ENCODE measurements at regions not wholly inside any gene's neighbourhood (a gene's known extent, or its start where the extent isn't known, plus 50 kb on each side); places are given as distances from the start of the nearest gene placed in this dataset.

DNA sequence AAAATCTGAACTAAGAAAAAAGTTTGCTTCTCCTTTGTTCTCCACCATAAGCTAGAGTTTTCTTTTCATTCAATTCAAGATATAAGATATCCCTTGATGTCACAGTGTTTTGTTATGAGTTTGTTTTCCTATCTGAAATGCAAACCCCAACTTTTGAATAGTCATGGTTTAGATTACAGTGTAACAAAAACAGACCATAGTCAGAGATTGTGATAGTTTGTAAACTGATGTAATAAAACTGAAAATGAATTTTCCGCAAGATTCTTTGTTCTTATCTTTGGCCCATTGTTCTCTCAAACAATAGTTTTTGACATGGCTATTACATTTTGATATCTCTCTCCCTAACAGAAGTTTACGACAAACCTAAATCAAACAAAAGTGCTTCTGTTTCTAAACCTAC is 121.7 kb upstream of the GADL1 start:
- H3K9me3 Mint-ChIP-seq (ENCODE audit: low read depth): peaks cover 6% of the 10 kb centered on the region
- H3K27ac Mint-ChIP-seq: no peak overlapping the region
- no peaks in the 10 kb centered on the region for H3K4me1 Mint-ChIP-seq (ENCODE audit: low read depth)
- no peak overlapping the region for H3K4me3 Mint-ChIP-seq
- H3K27me3 Mint-ChIP-seq: no peaks in the 10 kb centered on the region
- peaks cover 7% of the 10 kb centered on the region for H3K36me3 Mint-ChIP-seq

DNA sequence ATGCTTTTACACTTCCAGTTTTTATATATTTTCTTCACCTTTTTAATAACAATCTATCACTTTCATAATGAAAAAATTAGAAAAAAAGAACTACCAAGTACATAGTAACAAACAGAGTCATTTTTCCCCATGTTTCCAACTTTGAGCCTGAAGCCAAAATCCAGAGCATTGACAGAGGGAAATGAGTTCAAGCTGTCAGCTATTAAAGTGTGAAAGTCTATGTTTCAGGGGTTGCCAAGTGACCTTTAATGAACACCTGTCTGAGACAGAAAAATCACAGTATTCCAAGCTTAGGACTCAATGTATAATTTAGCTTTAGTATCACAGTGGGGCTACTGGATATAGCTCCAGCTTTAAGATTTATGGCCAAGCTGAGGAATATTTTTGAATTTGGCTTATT is 128.3 kb upstream of the GADL1 start:
- Mint-ChIP-seq H3K4me3 (no peak overlapping the region), H3K9me3 (ENCODE audit: low read depth) (peaks cover 6% of the 10 kb centered on the region), H3K27ac (no peak overlapping the region), H3K27me3 (no peaks in the 10 kb centered on the region), H3K36me3 (peaks cover 7% of the 10 kb centered on the region), H3K4me1 (ENCODE audit: low read depth) (no peaks in the 10 kb centered on the region)

GRCh38 chr3:31025541-31025940 is 131.1 kb upstream of the GADL1 start:
- Mint-ChIP-seq H3K4me3 (no peak overlapping the region), H3K4me1 (ENCODE audit: low read depth) (no peaks in the 10 kb centered on the region), H3K27ac (no peak overlapping the region), H3K36me3 (peaks cover 7% of the 10 kb centered on the region), H3K9me3 (ENCODE audit: low read depth) (peaks cover 13% of the 10 kb centered on the region), H3K27me3 (no peaks in the 10 kb centered on the region)

- H3K27ac Mint-ChIP-seq: no peak overlapping the region
- no peaks in the 10 kb centered on the region for H3K4me1 Mint-ChIP-seq (ENCODE audit: low read depth)
- H3K36me3 Mint-ChIP-seq: peaks cover 7% of the 10 kb centered on the region
- H3K9me3 Mint-ChIP-seq (ENCODE audit: low read depth): peaks cover 13% of the 10 kb centered on the region
- no peaks in the 10 kb centered on the region for H3K27me3 Mint-ChIP-seq
- H3K4me3 Mint-ChIP-seq: no peak overlapping the region
These were observed 132.8 kb upstream of the GADL1 start for GRCh38 chr3:31027191-31027761.

GRCh38 chr3:31027914-31028313 is 133.5 kb upstream of the GADL1 start:
- H3K4me3 Mint-ChIP-seq: no peak overlapping the region
- H3K27ac Mint-ChIP-seq: no peak overlapping the region
- no peaks in the 10 kb centered on the region for H3K27me3 Mint-ChIP-seq
- peaks cover 13% of the 10 kb centered on the region for H3K9me3 Mint-ChIP-seq (ENCODE audit: low read depth)
- H3K36me3 Mint-ChIP-seq: peaks cover 7% of the 10 kb centered on the region
- H3K4me1 Mint-ChIP-seq (ENCODE audit: low read depth): no peaks in the 10 kb centered on the region

DNA sequence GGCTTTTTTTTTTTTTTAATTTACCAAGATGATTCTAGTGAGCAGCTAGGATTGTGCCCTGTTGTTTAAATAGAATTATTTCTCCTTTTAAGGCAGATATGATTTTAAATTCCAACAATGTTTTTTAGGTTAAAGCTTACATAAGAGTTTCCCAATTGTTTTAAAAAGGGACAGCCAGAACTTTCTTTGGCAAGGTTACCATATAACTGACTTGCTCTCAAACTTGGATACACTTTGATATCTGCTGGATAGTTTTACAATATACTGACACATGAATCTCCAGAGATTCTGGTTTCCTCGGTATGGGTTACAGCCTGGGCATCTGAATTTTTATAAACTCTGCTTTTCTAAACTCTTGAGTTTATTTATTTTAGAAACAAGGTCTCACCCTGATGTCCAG is 134.3 kb upstream of the GADL1 start:
- no peak overlapping the region for H3K27ac Mint-ChIP-seq
- peaks cover 13% of the 10 kb centered on the region for H3K9me3 Mint-ChIP-seq (ENCODE audit: low read depth)
- peaks cover 7% of the 10 kb centered on the region for H3K36me3 Mint-ChIP-seq
- H3K4me1 Mint-ChIP-seq (ENCODE audit: low read depth): no peaks in the 10 kb centered on the region
- H3K4me3 Mint-ChIP-seq: no peak overlapping the region
- H3K27me3 Mint-ChIP-seq: no peaks in the 10 kb centered on the region

DNA sequence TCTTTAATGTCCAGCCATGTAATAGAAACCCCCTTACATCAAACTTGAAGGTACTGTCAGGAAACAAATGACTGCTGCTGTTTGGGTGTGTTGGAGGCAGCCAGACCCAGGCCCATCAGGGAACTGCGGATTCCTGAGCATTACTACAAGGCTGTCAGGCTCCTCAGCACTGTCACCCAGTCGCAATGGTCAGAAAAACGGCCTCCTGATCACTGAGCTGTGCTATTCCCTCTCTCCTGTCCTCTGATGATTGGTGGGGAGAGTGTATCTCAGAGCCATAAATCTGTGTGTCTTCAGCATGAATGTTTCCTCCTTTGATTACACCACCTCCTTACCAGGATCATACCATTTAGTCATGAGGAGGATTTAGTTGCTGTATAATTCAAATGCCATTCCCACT is 135.2 kb upstream of the GADL1 start:
- no peaks in the 10 kb centered on the region for H3K4me1 Mint-ChIP-seq (ENCODE audit: low read depth)
- H3K9me3 Mint-ChIP-seq (ENCODE audit: low read depth): peaks cover 13% of the 10 kb centered on the region
- no peaks in the 10 kb centered on the region for H3K27me3 Mint-ChIP-seq
- no peak overlapping the region for H3K4me3 Mint-ChIP-seq
- H3K27ac Mint-ChIP-seq: no peak overlapping the region
- peaks cover 7% of the 10 kb centered on the region for H3K36me3 Mint-ChIP-seq

DNA sequence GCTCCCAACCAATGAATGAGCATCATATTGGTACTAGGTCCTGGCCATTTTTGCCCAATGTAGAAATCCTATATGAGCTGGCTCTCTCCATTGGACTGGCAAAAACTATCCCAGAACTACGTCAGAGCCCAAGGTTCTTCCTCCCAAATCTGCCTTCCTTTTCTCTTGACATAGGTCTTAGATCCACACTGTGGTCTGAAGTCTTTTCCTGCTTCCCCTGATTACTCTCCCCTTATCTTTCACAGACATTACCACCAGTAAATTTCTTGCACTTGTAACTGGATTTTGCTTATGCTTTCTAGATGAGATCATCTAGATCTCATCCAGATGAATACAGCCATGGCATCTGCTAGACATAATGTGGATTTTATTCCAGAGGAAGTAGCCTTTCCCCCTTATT is 141.2 kb upstream of the GADL1 start:
- Mint-ChIP-seq H3K9me3 (ENCODE audit: low read depth) (no peaks in the 10 kb centered on the region), H3K4me3 (no peak overlapping the region), H3K27ac (no peak overlapping the region), H3K27me3 (no peaks in the 10 kb centered on the region), H3K36me3 (peaks cover 3% of the 10 kb centered on the region), H3K4me1 (ENCODE audit: low read depth) (no peaks in the 10 kb centered on the region)

- H3K4me1 Mint-ChIP-seq (ENCODE audit: low read depth): no peaks in the 10 kb centered on the region
- no peak overlapping the region for H3K27ac Mint-ChIP-seq
- H3K36me3 Mint-ChIP-seq: peaks cover 12% of the 10 kb centered on the region
- H3K27me3 Mint-ChIP-seq: no peaks in the 10 kb centered on the region
- H3K4me3 Mint-ChIP-seq: no peak overlapping the region
- no peaks in the 10 kb centered on the region for H3K9me3 Mint-ChIP-seq (ENCODE audit: low read depth)
These were observed 143.8 kb upstream of the GADL1 start for GRCh38 chr3:31038086-31038739.

DNA sequence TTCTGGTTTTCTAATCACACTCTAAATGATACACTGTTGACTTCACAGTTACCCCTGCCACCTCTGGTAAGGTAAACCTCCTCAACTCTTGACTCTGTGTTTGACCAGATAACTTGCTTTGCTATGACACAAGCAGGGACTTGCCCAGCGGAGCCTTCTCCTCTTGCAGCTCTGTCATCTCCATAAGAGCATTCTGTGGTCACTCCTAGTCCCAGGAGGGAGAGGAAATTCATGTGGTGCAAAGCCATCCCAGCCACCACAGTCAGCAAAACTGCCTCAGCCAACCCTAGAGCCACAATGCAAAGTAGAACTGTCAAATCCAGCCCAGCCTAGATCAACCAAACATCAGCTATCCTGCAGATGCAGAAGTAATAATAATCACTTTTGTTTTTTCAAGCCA is 144.7 kb upstream of the GADL1 start:
- Mint-ChIP-seq H3K4me1 (ENCODE audit: low read depth) (no peaks in the 10 kb centered on the region), H3K27me3 (no peaks in the 10 kb centered on the region), H3K27ac (no peak overlapping the region), H3K9me3 (ENCODE audit: low read depth) (peaks cover 7% of the 10 kb centered on the region), H3K4me3 (no peak overlapping the region), H3K36me3 (peaks cover 15% of the 10 kb centered on the region)

- H3K4me3 Mint-ChIP-seq: no peak overlapping the region
- H3K4me1 Mint-ChIP-seq (ENCODE audit: low read depth): no peaks in the 10 kb centered on the region
- H3K27me3 Mint-ChIP-seq: no peaks in the 10 kb centered on the region
- H3K9me3 Mint-ChIP-seq (ENCODE audit: low read depth): peaks cover 7% of the 10 kb centered on the region
- peaks cover 15% of the 10 kb centered on the region for H3K36me3 Mint-ChIP-seq
- no peak overlapping the region for H3K27ac Mint-ChIP-seq
These were observed 146.9 kb upstream of the GADL1 start for GRCh38 chr3:31041161-31041978.

DNA sequence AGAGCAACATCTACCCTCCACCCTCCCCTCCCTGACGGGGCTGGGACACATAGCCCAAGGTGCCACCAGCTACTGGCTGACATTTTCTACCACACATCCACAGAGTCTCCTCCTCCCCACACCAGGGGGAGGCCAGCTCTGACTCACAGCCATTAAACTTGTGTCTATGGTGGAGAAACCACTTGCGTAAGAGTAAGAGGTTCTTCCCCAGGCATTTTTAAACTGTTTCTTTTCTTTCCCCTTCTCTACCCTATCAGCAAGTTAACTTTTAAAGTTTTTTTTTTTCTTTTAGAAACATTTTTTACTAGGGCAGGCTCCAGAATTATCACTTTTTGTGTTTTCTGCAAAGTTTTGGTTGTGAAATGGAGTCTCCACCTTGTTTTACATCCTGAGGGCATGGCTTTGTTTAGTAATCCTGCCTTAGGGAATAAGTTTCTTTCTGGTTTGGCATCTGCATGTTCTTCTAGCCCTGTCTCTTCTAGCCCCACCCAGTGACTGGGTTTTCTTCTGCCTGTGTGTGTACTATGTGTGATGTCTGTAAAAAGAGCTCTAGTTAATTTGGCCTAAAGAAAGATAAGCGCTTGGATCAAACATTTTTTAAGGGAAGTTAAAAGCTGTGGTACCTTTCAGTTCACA is 148.8 kb upstream of the GADL1 start:
- Mint-ChIP-seq H3K4me1 (ENCODE audit: low read depth) (no peaks in the 10 kb centered on the region), H3K36me3 (peaks cover 18% of the 10 kb centered on the region), H3K4me3 (no peak overlapping the region), H3K27me3 (no peaks in the 10 kb centered on the region), H3K27ac (no peak overlapping the region), H3K9me3 (ENCODE audit: low read depth) (peaks cover 7% of the 10 kb centered on the region)

GRCh38 chr3:31047673-31048072 is 153.2 kb upstream of the GADL1 start:
- Mint-ChIP-seq H3K27me3 (no peaks in the 10 kb centered on the region), H3K36me3 (peaks cover 10% of the 10 kb centered on the region), H3K4me3 (no peak overlapping the region), H3K4me1 (ENCODE audit: low read depth) (no peaks in the 10 kb centered on the region), H3K9me3 (ENCODE audit: low read depth) (peaks cover 15% of the 10 kb centered on the region), H3K27ac (no peak overlapping the region)

DNA sequence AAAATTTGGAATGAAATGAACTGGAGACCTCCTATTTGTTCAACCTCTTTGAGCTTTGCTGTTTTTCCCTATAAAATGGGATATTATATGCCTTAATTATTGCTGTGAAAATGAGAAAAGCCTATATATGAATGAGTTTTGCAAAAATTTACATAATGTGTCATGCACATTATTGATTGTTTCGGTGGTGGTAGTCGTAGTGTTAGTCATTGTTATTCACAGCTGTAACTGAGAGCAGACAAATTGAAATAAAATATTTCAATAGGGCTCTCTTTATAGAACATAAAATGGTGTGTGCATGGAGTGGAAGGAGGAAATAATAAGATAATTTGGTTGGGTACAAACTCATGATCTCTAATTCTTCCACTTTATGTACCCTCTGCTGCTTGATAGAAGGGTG is 153.7 kb upstream of the GADL1 start:
- Mint-ChIP-seq H3K4me3 (no peak overlapping the region), H3K36me3 (peaks cover 6% of the 10 kb centered on the region), H3K27me3 (no peaks in the 10 kb centered on the region), H3K4me1 (ENCODE audit: low read depth) (no peaks in the 10 kb centered on the region), H3K27ac (no peak overlapping the region), H3K9me3 (ENCODE audit: low read depth) (peaks cover 16% of the 10 kb centered on the region)

DNA sequence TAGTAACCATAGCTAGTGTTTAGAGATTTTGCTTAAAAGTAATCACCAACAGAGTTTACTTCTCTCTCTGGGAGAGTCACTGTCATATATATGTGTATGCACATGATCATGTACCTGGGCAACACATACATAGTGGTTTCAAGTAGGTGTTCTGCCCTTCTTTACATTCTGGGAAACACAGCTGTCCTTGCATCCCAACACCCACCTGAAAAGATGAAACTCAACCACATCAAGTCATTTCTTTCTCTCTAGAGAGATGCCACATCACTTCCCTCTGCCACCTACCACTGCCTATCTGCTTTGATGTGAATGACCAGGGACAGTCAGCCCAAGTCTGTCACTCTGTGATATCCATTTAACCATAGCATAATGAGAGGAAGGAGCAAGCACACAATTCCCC is 155.8 kb upstream of the GADL1 start:
- Mint-ChIP-seq H3K27ac (no peak overlapping the region), H3K4me3 (no peak overlapping the region), H3K4me1 (ENCODE audit: low read depth) (no peaks in the 10 kb centered on the region), H3K27me3 (no peaks in the 10 kb centered on the region), H3K9me3 (ENCODE audit: low read depth) (peaks cover 9% of the 10 kb centered on the region), H3K36me3 (peaks cover 3% of the 10 kb centered on the region)

Measured in activated naive CD8-positive, alpha-beta T cell (primary cell).